H9 (cell line): ENCODE measurements at regions not wholly inside any gene's neighbourhood (a gene's known extent, or its start where the extent isn't known, plus 50 kb on each side); places are given as distances from the start of the nearest gene placed in this dataset.

Source experiments
- DNase-seq: peaks from one replicate; pipeline ENCODE4 v3.0.0-alpha.2; 2017
- H2AFZ ChIP-seq: one replicate; pipeline ENCODE4 v1.6.1; 2013; ENCODE audit warnings: mild to moderate bottlenecking, low read length, control low read depth, moderate library complexity
- H2AK5ac ChIP-seq: 2 replicates; pipeline ENCODE4 v1.6.1; 2013; ENCODE audit warnings: low read length, control low read depth, mixed read lengths; ENCODE audit not compliant: insufficient read length
- H2BK120ac ChIP-seq: one replicate; pipeline ENCODE4 v1.6.1; 2013; ENCODE audit warnings: low read depth, mild to moderate bottlenecking, low read length, control low read depth, inconsistent platforms; ENCODE audit not compliant: poor library complexity, severe bottlenecking
- H2BK12ac ChIP-seq: 2 replicates; pipeline ENCODE4 v1.6.1; 2013; ENCODE audit warnings: low read length, control low read depth, mixed read lengths, low read depth; ENCODE audit not compliant: insufficient read length
- H2BK15ac ChIP-seq: 2 replicates; pipeline ENCODE4 v1.6.1; 2013; ENCODE audit warnings: low read depth, low read length, control low read depth
- H2BK20ac ChIP-seq: one replicate; pipeline ENCODE4 v1.6.1; 2013; ENCODE audit warnings: low read depth, mild to moderate bottlenecking, low read length, control low read depth, inconsistent platforms; ENCODE audit not compliant: poor library complexity, severe bottlenecking
- H2BK5ac ChIP-seq: 2 replicates; pipeline ENCODE4 v1.6.1; 2013; ENCODE audit warnings: low read length, control low read depth, mixed read lengths; ENCODE audit not compliant: insufficient read length
- H3K14ac ChIP-seq: 2 replicates; pipeline ENCODE4 v1.6.1; 2013; ENCODE audit warnings: low read length, control low read depth; ENCODE audit not compliant: insufficient read depth
- H3K18ac ChIP-seq: 2 replicates; pipeline ENCODE4 v1.6.1; 2013; ENCODE audit warnings: low read depth, mild to moderate bottlenecking, mixed read lengths, low read length, control low read depth; ENCODE audit not compliant: insufficient read length
- H3K23ac ChIP-seq: 2 replicates; pipeline ENCODE4 v1.6.1; 2013; ENCODE audit warnings: low read length, control low read depth, mixed read lengths, low read depth; ENCODE audit not compliant: insufficient read length
- H3K23me2 ChIP-seq: 2 replicates; pipeline ENCODE4 v1.6.1; 2013; ENCODE audit warnings: low read depth, mild to moderate bottlenecking, mixed read lengths, low read length, control low read depth; ENCODE audit not compliant: insufficient read length, poor library complexity, severe bottlenecking
- H3K27ac ChIP-seq: 2 replicates; pipeline ENCODE4 v1.5.1; 2013; ENCODE audit warnings: low read length, control low read depth, mixed read lengths, low read depth; ENCODE audit not compliant: insufficient read length
- H3K27me3 ChIP-seq: 2 replicates; pipeline ENCODE4 v1.6.1; 2013; ENCODE audit warnings: low read length, control low read depth, inconsistent platforms; ENCODE audit not compliant: insufficient read depth
- H3K4ac ChIP-seq: 2 replicates; pipeline ENCODE4 v1.6.1; 2013; ENCODE audit warnings: low read depth, mild to moderate bottlenecking, control low read depth, inconsistent platforms, low read length, moderate library complexity
- H3K4me1 ChIP-seq: 2 replicates; pipeline ENCODE4 v1.6.1; 2013; ENCODE audit warnings: low read length, control low read depth, inconsistent platforms; ENCODE audit not compliant: insufficient read depth
- H3K4me2 ChIP-seq: 2 replicates; pipeline ENCODE4 v1.6.1; 2013; ENCODE audit warnings: low read length, control low read depth, mixed read lengths; ENCODE audit not compliant: insufficient read length, insufficient read depth
- H3K56ac ChIP-seq: 2 replicates; pipeline ENCODE4 v1.6.1; 2013; ENCODE audit warnings: low read depth, mild to moderate bottlenecking, mixed read lengths, low read length, control low read depth; ENCODE audit not compliant: insufficient read length
- H3K79me1 ChIP-seq: 2 replicates; pipeline ENCODE4 v1.6.1; 2013; ENCODE audit warnings: low read depth, mild to moderate bottlenecking, moderate library complexity, low read length, control low read depth, inconsistent platforms; ENCODE audit not compliant: insufficient read depth, poor library complexity, severe bottlenecking
- H3K79me2 ChIP-seq: 2 replicates; pipeline ENCODE4 v1.6.1; 2013; ENCODE audit warnings: low read length, control low read depth, inconsistent platforms; ENCODE audit not compliant: insufficient read depth
- H3K9ac ChIP-seq: 2 replicates; pipeline ENCODE4 v1.6.1; 2013; ENCODE audit warnings: low read length, control low read depth, mixed read lengths; ENCODE audit not compliant: insufficient read length; ENCODE audit errors: extremely low read depth
- H3K9me3 ChIP-seq: one replicate; pipeline ENCODE4 v1.6.1; 2013; ENCODE audit warnings: low read depth, low read length, inconsistent platforms; ENCODE audit not compliant: control insufficient read depth
- H3T11ph ChIP-seq: one replicate; pipeline ENCODE4 v1.6.1; 2013; ENCODE audit warnings: mild to moderate bottlenecking, low read length, control low read depth, inconsistent platforms
- H4K20me1 ChIP-seq: one replicate; pipeline ENCODE4 v1.6.1; 2013; ENCODE audit not compliant: control insufficient read depth, insufficient read length, insufficient read depth
- H4K5ac ChIP-seq: 2 replicates; pipeline ENCODE4 v1.6.1; 2013; ENCODE audit warnings: low read depth, mild to moderate bottlenecking, mixed read lengths, low read length, control low read depth; ENCODE audit not compliant: insufficient read length
- H4K8ac ChIP-seq: replicated peaks from 2 replicates; pipeline ENCODE4 v1.6.1; 2013; ENCODE audit warnings: low read length, control low read depth, mixed read lengths, low read depth; ENCODE audit not compliant: insufficient read length
- H4K91ac ChIP-seq: 2 replicates; pipeline ENCODE4 v1.6.1; 2013; ENCODE audit warnings: low read depth, mild to moderate bottlenecking, moderate library complexity, mixed read lengths, low read length, control low read depth; ENCODE audit not compliant: insufficient read length
- H3K27ac Mint-ChIP-seq, 3 experiments: 2 replicates in 2 of 3; 3 replicates in 1 of 3; pipeline ENCODE4 v1.8.0; 2020 to 2021; ENCODE audit warnings: mixed read lengths in 3 of 3, mild to moderate bottlenecking in 1 of 3, moderate library complexity in 1 of 3
- H3K27me3 Mint-ChIP-seq: 2 replicates; pipeline ENCODE4 v1.8.0; 2021; ENCODE audit warnings: low read depth, mild to moderate bottlenecking, moderate library complexity, mixed read lengths
- H3K36me3 Mint-ChIP-seq, 3 experiments: 2 replicates in 2 of 3; 3 replicates in 1 of 3; pipeline ENCODE4 v1.8.0; 2020 to 2021; ENCODE audit warnings: low read depth in 3 of 3, mixed read lengths in 3 of 3; ENCODE audit not compliant: insufficient read depth in 1 of 3
- H3K4me1 Mint-ChIP-seq, 2 experiments: 2 replicates each; pipeline ENCODE4 v1.8.0; 2020; ENCODE audit warnings: mixed read lengths in 2 of 2
- H3K4me3 Mint-ChIP-seq, 2 experiments: 2 replicates in 1 of 2; 3 replicates in 1 of 2; pipeline ENCODE4 v1.8.0; 2020 to 2021; ENCODE audit warnings: mild to moderate bottlenecking in 2 of 2, mixed read lengths in 2 of 2, moderate library complexity in 1 of 2
- H3K9me3 Mint-ChIP-seq, 2 experiments: 2 replicates in 1 of 2; 3 replicates in 1 of 2; pipeline ENCODE4 v1.8.0; 2020; ENCODE audit warnings: mild to moderate bottlenecking in 2 of 2, mixed read lengths in 2 of 2, moderate library complexity in 1 of 2
- WGBS: extraction: QIAGEN DNeasy Blood & Tissue Kit; methylation state at CpG from one replicate; pipeline ENCODE4 v1.1.7; 2013; ENCODE audit warnings: missing lambda C conversion rate, low lambda C conversion rate, mixed read lengths; ENCODE audit not compliant: insufficient read length; ENCODE audit errors: extremely low coverage; 5-methylcytosine and 5-hydroxymethylcytosine counted together
- TF ChIP-seq, protein P1 (sequence below): fragments of 200-600 bp; sonication (generic); conservative IDR thresholded peaks from 3 replicates; pipeline ENCODE4 v1.8.0; 2021; ENCODE audit warnings: antibody characterized with exemption, mild to moderate bottlenecking

DNA sequence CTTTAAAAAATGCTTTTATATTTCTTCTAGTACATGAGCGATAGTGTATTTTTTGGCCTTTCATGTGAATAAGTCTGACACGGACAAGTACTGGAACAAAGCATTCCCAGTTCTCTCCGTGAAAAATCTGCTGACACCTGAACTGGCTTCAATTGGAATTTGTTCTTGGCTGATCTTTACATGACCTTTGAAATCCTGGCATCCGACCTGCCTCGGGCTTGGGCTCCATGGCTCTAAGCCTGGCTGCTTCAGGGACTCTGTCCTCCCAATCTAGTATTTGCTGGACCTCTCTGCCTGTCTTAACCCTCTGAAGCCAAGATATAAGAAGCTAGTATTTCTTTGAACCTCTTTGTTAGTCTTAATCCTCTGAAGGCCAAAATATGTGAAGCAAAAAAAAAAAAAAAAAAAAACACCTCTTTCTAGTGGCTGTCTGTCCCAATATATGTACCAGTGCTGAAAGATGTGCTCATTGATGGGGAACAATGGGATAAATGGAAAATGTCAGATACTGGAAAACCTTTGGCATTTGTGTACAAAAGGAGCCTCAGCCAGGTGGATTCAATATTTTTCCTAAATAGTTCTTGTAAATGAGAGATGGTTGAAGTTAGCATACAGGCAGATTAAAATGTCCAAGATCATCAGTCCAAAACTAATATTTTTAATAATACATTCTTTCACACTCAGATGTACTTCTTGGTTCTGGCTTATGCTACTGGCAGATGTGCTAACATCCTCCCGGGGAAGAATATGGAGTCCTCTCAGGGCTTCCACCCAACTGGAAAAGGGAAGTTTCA lies 470.6 kb downstream of the TUSC1 start:
- whole genome bisulfite sequencing, result no CpG with 5 or more reads among the region's 6 CpGs

More for the DNA sequence above, 470.6 kb downstream of the TUSC1 start:
- H4K91ac ChIP-seq, result no peak overlapping the region
- H3K36me3 Mint-ChIP-seq, result peaks cover 10 to 15% (median 15%) of the 10 kb centered on the region in 3 experiments
- H3K4me1 Mint-ChIP-seq, result peaks cover 25 to 32% of the 10 kb centered on the region in 2 experiments
- no peak overlapping the region for H3K4ac ChIP-seq
- no peak overlapping the region for H2BK20ac ChIP-seq
- no peaks in the 10 kb centered on the region for H3K79me1 ChIP-seq
- no peak overlapping the region for H4K8ac ChIP-seq
- H4K5ac ChIP-seq, result no peak overlapping the region
- H3K4me2 ChIP-seq, result no peak overlapping the region
- H2BK5ac ChIP-seq, result no peak overlapping the region
- H3K79me2 ChIP-seq, result no peaks in the 10 kb centered on the region
- TF ChIP-seq, protein P1, sequence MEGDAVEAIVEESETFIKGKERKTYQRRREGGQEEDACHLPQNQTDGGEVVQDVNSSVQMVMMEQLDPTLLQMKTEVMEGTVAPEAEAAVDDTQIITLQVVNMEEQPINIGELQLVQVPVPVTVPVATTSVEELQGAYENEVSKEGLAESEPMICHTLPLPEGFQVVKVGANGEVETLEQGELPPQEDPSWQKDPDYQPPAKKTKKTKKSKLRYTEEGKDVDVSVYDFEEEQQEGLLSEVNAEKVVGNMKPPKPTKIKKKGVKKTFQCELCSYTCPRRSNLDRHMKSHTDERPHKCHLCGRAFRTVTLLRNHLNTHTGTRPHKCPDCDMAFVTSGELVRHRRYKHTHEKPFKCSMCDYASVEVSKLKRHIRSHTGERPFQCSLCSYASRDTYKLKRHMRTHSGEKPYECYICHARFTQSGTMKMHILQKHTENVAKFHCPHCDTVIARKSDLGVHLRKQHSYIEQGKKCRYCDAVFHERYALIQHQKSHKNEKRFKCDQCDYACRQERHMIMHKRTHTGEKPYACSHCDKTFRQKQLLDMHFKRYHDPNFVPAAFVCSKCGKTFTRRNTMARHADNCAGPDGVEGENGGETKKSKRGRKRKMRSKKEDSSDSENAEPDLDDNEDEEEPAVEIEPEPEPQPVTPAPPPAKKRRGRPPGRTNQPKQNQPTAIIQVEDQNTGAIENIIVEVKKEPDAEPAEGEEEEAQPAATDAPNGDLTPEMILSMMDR, result no peak
- H3K18ac ChIP-seq, result no peak overlapping the region
- peaks cover 2% of the 10 kb centered on the region for H3K23me2 ChIP-seq
- no peaks in the 10 kb centered on the region for H3K27me3 ChIP-seq
- H2BK15ac ChIP-seq, result no peak overlapping the region
- no peak overlapping the region for H3K56ac ChIP-seq
- no peaks in the 10 kb centered on the region for H3K27me3 Mint-ChIP-seq
- no peak overlapping the region for H2AK5ac ChIP-seq
- no peak overlapping the region for H3K4me3 Mint-ChIP-seq
- no peak overlapping the region for H3K14ac ChIP-seq
- no peaks in the 10 kb centered on the region for H4K20me1 ChIP-seq
- no peaks in the 10 kb centered on the region for H3K9me3 ChIP-seq
- peak overlapping the region in 2 of 3 experiments; percentile 8 to 65; a peak in 2 of 7 replicates for H3K27ac Mint-ChIP-seq
- peaks cover 6 to 7% of the 10 kb centered on the region in 2 experiments; a peak in 4 of 5 replicates for H3K9me3 Mint-ChIP-seq
- no peak overlapping the region for H2BK120ac ChIP-seq
- H3K4me1 ChIP-seq, result no peaks in the 10 kb centered on the region
- no peak overlapping the region for H2BK12ac ChIP-seq
- H3T11ph ChIP-seq, result no peak overlapping the region
- no peak overlapping the region for H3K27ac ChIP-seq
- H2AFZ ChIP-seq, result no peak overlapping the region
- no peak for DNase-seq
- no peak overlapping the region for H3K9ac ChIP-seq
- no peak overlapping the region for H3K23ac ChIP-seq
